IMR-90 (cell line): ENCODE measurements at regions not wholly inside any gene's neighbourhood (a gene's known extent, or its start where the extent isn't known, plus 50 kb on each side); places are given as distances from the start of the nearest gene placed in this dataset.

Experiments used
- ATAC-seq: fragments of 200-7000 bp; cut with Tn5 transposase; 2 replicates; pipeline ENCODE4 v1.9.1; 2020; ENCODE audit warnings: low read depth, mild to moderate bottlenecking, moderate library complexity
- BruUV-seq: library from RNA; stranded (reverse); fragments of 400-500 nt; replicated peaks from 2 replicates; lab custom pipeline; 2021; lab: Mats Ljungman, UMichigan
- CTCF ChIA-PET: fragments of 300-600 bp; formaldehyde crosslinking; extraction: SDS; loops from one replicate; lab custom pipeline; 2021; ENCODE audit warnings: antibody characterized with exemption; lab: Yijun Ruan, JAX
- POLR2A ChIA-PET: fragments of 300-600 bp; sonication (Branson Sonifier 250); formaldehyde crosslinking; loops from one replicate; lab custom pipeline; 2022; ENCODE audit warnings: antibody characterized with exemption; ENCODE audit not compliant: unreplicated experiment; lab: Charles Lee
- DNase-seq: peaks from one replicate; pipeline ENCODE4 v3.0.0; 2013
- H2AFZ ChIP-seq: replicated peaks from 2 replicates; pipeline ENCODE3; 2013; ENCODE audit warnings: low read length, mild to moderate bottlenecking; ENCODE audit not compliant: poor library complexity
- H2AK5ac ChIP-seq: 2 replicates; pipeline ENCODE4 v1.6.1; 2013; ENCODE audit warnings: low read depth, low read length, inconsistent platforms
- H2AK9ac ChIP-seq: replicated peaks from 2 replicates; pipeline ENCODE3; 2013; ENCODE audit warnings: mild to moderate bottlenecking, low read depth, low read length, moderate library complexity; ENCODE audit not compliant: poor library complexity
- H2BK120ac ChIP-seq: 2 replicates; pipeline ENCODE4 v1.6.1; 2013; ENCODE audit warnings: low read depth, low read length, inconsistent platforms
- H2BK15ac ChIP-seq: 3 replicates; pipeline ENCODE4 v1.6.1; 2013; ENCODE audit warnings: low read depth, low read length, inconsistent platforms
- H2BK20ac ChIP-seq: 2 replicates; pipeline ENCODE4 v1.6.1; 2013; ENCODE audit warnings: low read depth, mild to moderate bottlenecking, inconsistent platforms, low read length, moderate library complexity
- H2BK5ac ChIP-seq: 2 replicates; pipeline ENCODE4 v1.6.1; 2013; ENCODE audit warnings: mild to moderate bottlenecking, low read depth, low read length, inconsistent platforms; ENCODE audit not compliant: poor library complexity, severe bottlenecking
- H3K14ac ChIP-seq: replicated peaks from 2 replicates; pipeline ENCODE4 v1.6.1; 2013; ENCODE audit warnings: low read depth, low read length, inconsistent platforms
- H3K18ac ChIP-seq: 2 replicates; pipeline ENCODE4 v1.6.1; 2013; ENCODE audit warnings: low read depth, low read length, control low read depth
- H3K23ac ChIP-seq: 2 replicates; pipeline ENCODE4 v1.6.1; 2013; ENCODE audit warnings: low read depth, low read length, inconsistent platforms
- H3K27ac ChIP-seq: 2 replicates; pipeline ENCODE4 v1.5.1; 2013; ENCODE audit warnings: mild to moderate bottlenecking, control low read depth, low read length; ENCODE audit not compliant: insufficient read depth
- H3K27me3 ChIP-seq: 2 replicates; pipeline ENCODE4 v1.6.1; 2013; ENCODE audit warnings: low read length; ENCODE audit not compliant: control insufficient read depth, insufficient read depth
- H3K36me3 ChIP-seq: 2 replicates; pipeline ENCODE4 v1.6.1; 2013; ENCODE audit warnings: low read length, mixed read lengths; ENCODE audit not compliant: control insufficient read depth, insufficient read depth
- H3K4ac ChIP-seq: 2 replicates; pipeline ENCODE4 v1.6.1; 2013; ENCODE audit warnings: low read depth, low read length, inconsistent platforms
- H3K4me1 ChIP-seq: 2 replicates; pipeline ENCODE4 v1.6.1; 2013; ENCODE audit warnings: low read length, mixed read lengths; ENCODE audit not compliant: control insufficient read depth, insufficient read depth
- H3K4me2 ChIP-seq: 2 replicates; pipeline ENCODE4 v1.6.1; 2013; ENCODE audit warnings: low read depth, mild to moderate bottlenecking, control low read depth, low read length, moderate library complexity
- H3K4me3 ChIP-seq: 2 replicates; pipeline ENCODE4 v1.5.1; 2013; ENCODE audit warnings: low read depth, mild to moderate bottlenecking, control low read depth, low read length, moderate library complexity; ENCODE audit not compliant: insufficient read depth
- H3K56ac ChIP-seq: 2 replicates; pipeline ENCODE4 v1.6.1; 2013; ENCODE audit warnings: low read length, inconsistent platforms; ENCODE audit not compliant: insufficient read depth; ENCODE audit errors: extremely low read depth
- H3K79me1 ChIP-seq, 2 experiments: 2 replicates each; pipeline ENCODE4 v1.6.1; 2013; ENCODE audit warnings: low read length in 2 of 2, inconsistent platforms in 1 of 2, low read depth in 1 of 2
- H3K9ac ChIP-seq: 2 replicates; pipeline ENCODE4 v1.6.1; 2013; ENCODE audit warnings: low read depth, low read length, control low read depth
- H3K9me1 ChIP-seq: 2 replicates; pipeline ENCODE4 v1.6.1; 2013; ENCODE audit warnings: low read length, inconsistent platforms; ENCODE audit not compliant: insufficient read depth
- H3K9me3 ChIP-seq: 2 replicates; pipeline ENCODE4 v1.6.1; 2013; ENCODE audit warnings: low read length; ENCODE audit not compliant: control insufficient read depth, insufficient read depth
- H4K20me1 ChIP-seq: 2 replicates; pipeline ENCODE4 v1.6.1; 2013; ENCODE audit warnings: low read length, inconsistent platforms; ENCODE audit not compliant: insufficient read depth
- H4K5ac ChIP-seq: 2 replicates; pipeline ENCODE4 v1.6.1; 2013; ENCODE audit warnings: mild to moderate bottlenecking, low read depth, low read length, control low read depth
- H4K8ac ChIP-seq, 2 experiments: 2 replicates each; pipeline ENCODE4 v1.6.1; 2013; ENCODE audit warnings: low read depth in 2 of 2, low read length in 2 of 2, control low read depth in 1 of 2, inconsistent platforms in 1 of 2
- H4K91ac ChIP-seq: 2 replicates; pipeline ENCODE4 v1.6.1; 2013; ENCODE audit warnings: low read depth, low read length, inconsistent platforms; ENCODE audit not compliant: insufficient read depth
- BHLHE40 ChIP-seq: fragments of 150-350 bp; IDR thresholded peaks from 2 replicates; pipeline ENCODE4 v1.6.1; 2016; ENCODE audit warnings: mild to moderate bottlenecking, low read depth, low read length
- CEBPB ChIP-seq: IDR thresholded peaks from 2 replicates; pipeline ENCODE4 v1.6.1; 2012; ENCODE audit warnings: low read depth, low read length, improper control_type of control experiment
- CHD1 ChIP-seq: IDR thresholded peaks from 2 replicates; pipeline ENCODE4 v1.6.1; 2012; ENCODE audit warnings: low read depth, low read length, improper control_type of control experiment
- MAZ ChIP-seq: IDR thresholded peaks from 2 replicates; pipeline ENCODE4 v1.6.1; 2012; ENCODE audit warnings: low read depth, mild to moderate bottlenecking, low read length, improper control_type of control experiment, moderate library complexity, borderline replicate concordance
- NFE2L2 ChIP-seq: fragments of 150-350 bp; IDR thresholded peaks from 2 replicates; pipeline ENCODE4 v1.6.1; 2016; ENCODE audit warnings: low read depth, mild to moderate bottlenecking, low read length
- POLR2A ChIP-seq: IDR thresholded peaks from 2 replicates; pipeline ENCODE4 v1.6.1; 2012; ENCODE audit warnings: mild to moderate bottlenecking, low read depth, low read length
- RCOR1 ChIP-seq: IDR thresholded peaks from 2 replicates; pipeline ENCODE4 v1.6.1; 2012; ENCODE audit warnings: mild to moderate bottlenecking, low read length, improper control_type of control experiment; ENCODE audit not compliant: insufficient replicate concordance
- RFX5 ChIP-seq: IDR thresholded peaks from 2 replicates; pipeline ENCODE4 v1.8.0; 2012; ENCODE audit warnings: low read depth, mild to moderate bottlenecking, low read length, moderate library complexity
- SMC3 ChIP-seq: fragments of 150-350 bp; IDR thresholded peaks from 2 replicates; pipeline ENCODE4 v1.6.1; 2016; ENCODE audit warnings: low read depth, mild to moderate bottlenecking, antibody characterized with exemption, low read length, moderate library complexity
- WGBS, 2 experiments: methylation state at CpG; one replicate each; pipeline versions ENCODE4 v1.1.5 to v1.1.7; 2013; ENCODE audit warnings: missing lambda C conversion rate in 2 of 2; ENCODE audit not compliant: insufficient read length in 1 of 2; ENCODE audit errors: extremely low coverage in 2 of 2; 5-methylcytosine and 5-hydroxymethylcytosine counted together
- dilution Hi-C: fragments of 300-500 bp; cut with HindIII; formaldehyde crosslinking; loops from one replicate; pipeline ENCODE4 v1.14.3; 2018; ENCODE audit warnings: low sequenced_read_pairs; ENCODE audit not compliant: unreplicated experiment
- in situ Hi-C: fragments of 300-500 bp; cut with MboI; formaldehyde crosslinking; loops from 3 replicates; pipeline ENCODE4 v1.14.3; 2019; ENCODE audit warnings: low sequenced_read_pairs, inconsistent platforms, mixed read lengths
- intact Hi-C: fragments of 100-400 bp; cut with micrococcal nuclease; formaldehyde crosslinking; loops from 2 replicates; pipeline ENCODE4 v1.10.0; 2022
- TF ChIP-seq, protein P1 (sequence below): fragments of 150-350 bp; IDR thresholded peaks from 2 replicates; pipeline ENCODE4 v1.6.1; 2017; ENCODE audit warnings: mild to moderate bottlenecking, antibody characterized with exemption, low read length, low read depth
- TF ChIP-seq, protein P2 (sequence below): fragments of 150-350 bp; IDR thresholded peaks from 2 replicates; pipeline ENCODE4 v1.6.1; 2016; ENCODE audit warnings: low read depth, mild to moderate bottlenecking, low read length, moderate library complexity, borderline replicate concordance

DNA sequence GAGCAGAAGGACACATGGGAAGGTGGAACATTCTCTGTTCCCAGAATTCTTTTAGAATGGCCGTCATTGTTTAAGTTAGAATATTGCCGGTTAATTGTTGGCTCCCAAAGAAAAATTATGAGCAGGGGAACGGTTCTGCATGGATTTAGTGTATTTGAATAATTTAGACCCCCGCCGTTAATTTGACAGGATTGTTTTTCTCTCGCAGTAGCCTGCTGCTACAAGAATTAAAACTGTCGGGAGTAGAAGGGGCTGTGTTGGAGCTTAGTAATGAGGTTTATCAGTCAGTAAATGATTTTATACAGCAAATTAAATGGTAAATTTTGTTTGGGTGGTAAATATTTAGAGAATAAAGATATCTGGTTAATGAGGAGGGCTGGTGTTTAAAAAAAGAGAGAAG, 431.2 kb upstream of the DYNLRB2 start:
- Histone ChIP-seq H2BK120ac (no peak overlapping the region), H2AK9ac (no peak overlapping the region), H3K14ac (no peak overlapping the region), H2BK15ac (no peak overlapping the region), H2BK5ac (no peak overlapping the region), H2AK5ac (no peak overlapping the region), H4K91ac (no peak overlapping the region), H3K4ac (no peak overlapping the region), H4K8ac (no peak overlapping the region), H3K27me3 (no peaks in the 10 kb centered on the region), H3K23ac (no peak overlapping the region), H3K9me1 (no peaks in the 10 kb centered on the region), H3K9ac (no peak overlapping the region), H3K4me2 (no peak overlapping the region), H3K56ac (no peak overlapping the region), H3K18ac (no peak overlapping the region), H3K4me1 (no peaks in the 10 kb centered on the region), H2AFZ (no peak overlapping the region), H3K36me3 (no peaks in the 10 kb centered on the region), H3K27ac (no peak overlapping the region), H3K9me3 (no peaks in the 10 kb centered on the region), H3K79me1 (no peaks in the 10 kb centered on the region), H4K5ac (no peak overlapping the region), H3K4me3 (no peak overlapping the region), H4K20me1 (no peaks in the 10 kb centered on the region), H2BK20ac (no peak overlapping the region)
- WGBS, 2 experiments: 76% methylated on average over 3 of the region's 7 CpGs; no CpG with 5 or more reads in 1 of the 2 experiments
- intact Hi-C loops (no loop called here), in situ Hi-C loops (no loop called here), dilution Hi-C loops (no loop called here)
- TF ChIP-seq RCOR1: no peak
- TF ChIP-seq CEBPB: no peak
- no peak for TF ChIP-seq RFX5
- TF ChIP-seq MAZ: no peak
- TF ChIP-seq, protein P1, sequence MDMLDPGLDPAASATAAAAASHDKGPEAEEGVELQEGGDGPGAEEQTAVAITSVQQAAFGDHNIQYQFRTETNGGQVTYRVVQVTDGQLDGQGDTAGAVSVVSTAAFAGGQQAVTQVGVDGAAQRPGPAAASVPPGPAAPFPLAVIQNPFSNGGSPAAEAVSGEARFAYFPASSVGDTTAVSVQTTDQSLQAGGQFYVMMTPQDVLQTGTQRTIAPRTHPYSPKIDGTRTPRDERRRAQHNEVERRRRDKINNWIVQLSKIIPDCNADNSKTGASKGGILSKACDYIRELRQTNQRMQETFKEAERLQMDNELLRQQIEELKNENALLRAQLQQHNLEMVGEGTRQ: no peak
- no peak for TF ChIP-seq CHD1
- no peak for TF ChIP-seq POLR2A
- no peak for TF ChIP-seq SMC3
- TF ChIP-seq, protein P2, sequence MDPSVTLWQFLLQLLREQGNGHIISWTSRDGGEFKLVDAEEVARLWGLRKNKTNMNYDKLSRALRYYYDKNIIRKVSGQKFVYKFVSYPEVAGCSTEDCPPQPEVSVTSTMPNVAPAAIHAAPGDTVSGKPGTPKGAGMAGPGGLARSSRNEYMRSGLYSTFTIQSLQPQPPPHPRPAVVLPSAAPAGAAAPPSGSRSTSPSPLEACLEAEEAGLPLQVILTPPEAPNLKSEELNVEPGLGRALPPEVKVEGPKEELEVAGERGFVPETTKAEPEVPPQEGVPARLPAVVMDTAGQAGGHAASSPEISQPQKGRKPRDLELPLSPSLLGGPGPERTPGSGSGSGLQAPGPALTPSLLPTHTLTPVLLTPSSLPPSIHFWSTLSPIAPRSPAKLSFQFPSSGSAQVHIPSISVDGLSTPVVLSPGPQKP: no peak
- no peak for TF ChIP-seq NFE2L2
- TF ChIP-seq BHLHE40: no peak
- ATAC-seq (no peak), DNase-seq (no peak)
- POLR2A ChIA-PET: no interaction called here
- no TSS peak for BruUV-seq
- CTCF ChIA-PET: no interaction called here
